HG03066 (cell line): ENCODE measurements at regions not wholly inside any gene's neighbourhood (a gene's known extent, or its start where the extent isn't known, plus 50 kb on each side); places are given as distances from the start of the nearest gene placed in this dataset.

ENCODE experiments used
- ATAC-seq: cut with Tn5 transposase; IDR thresholded peaks from one replicate; pipeline ENCODE4 v1.9.1; 2021; ENCODE audit warnings: low read depth; ENCODE audit not compliant: unreplicated experiment

DNA sequence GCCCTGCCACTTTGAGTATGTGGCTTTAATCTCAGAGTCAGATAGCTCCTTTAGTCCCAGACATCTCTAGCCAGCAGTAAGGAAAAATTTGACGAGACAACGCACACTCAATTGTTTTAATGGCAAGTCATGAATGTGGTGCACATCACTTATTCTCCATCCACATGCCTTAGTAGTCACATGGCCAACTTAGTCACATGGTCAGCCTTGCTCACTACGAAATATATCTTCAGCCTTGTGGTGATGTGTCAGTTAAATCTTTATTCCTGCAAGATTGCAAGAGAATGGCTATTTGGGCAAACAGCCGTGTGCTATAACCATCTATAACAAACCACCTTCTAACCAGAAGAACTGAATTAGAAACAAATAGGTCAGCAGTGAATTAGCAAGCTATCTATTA lies 871.1 kb upstream of the CELF2 start:
- no peak for ATAC-seq

DNA sequence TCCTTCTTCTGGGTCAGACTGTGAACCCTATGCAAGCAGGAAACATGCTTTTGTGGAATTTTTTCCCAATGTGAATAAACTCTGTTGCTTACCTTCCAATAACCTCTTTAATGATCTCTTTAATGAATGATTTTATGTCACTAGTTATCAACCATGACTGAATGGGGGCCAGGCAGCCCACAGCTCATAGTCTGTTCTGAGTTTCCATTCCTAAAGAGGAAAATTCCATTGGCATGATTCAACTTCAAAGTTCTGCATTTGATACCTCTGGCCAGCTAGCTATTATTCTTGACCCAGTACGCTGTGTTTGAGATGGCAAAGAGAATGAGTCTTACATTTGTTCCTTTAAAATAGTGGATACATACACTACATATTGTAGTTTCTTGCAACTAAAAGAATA lies 867.8 kb upstream of the CELF2 start:
- ATAC-seq = no peak

DNA sequence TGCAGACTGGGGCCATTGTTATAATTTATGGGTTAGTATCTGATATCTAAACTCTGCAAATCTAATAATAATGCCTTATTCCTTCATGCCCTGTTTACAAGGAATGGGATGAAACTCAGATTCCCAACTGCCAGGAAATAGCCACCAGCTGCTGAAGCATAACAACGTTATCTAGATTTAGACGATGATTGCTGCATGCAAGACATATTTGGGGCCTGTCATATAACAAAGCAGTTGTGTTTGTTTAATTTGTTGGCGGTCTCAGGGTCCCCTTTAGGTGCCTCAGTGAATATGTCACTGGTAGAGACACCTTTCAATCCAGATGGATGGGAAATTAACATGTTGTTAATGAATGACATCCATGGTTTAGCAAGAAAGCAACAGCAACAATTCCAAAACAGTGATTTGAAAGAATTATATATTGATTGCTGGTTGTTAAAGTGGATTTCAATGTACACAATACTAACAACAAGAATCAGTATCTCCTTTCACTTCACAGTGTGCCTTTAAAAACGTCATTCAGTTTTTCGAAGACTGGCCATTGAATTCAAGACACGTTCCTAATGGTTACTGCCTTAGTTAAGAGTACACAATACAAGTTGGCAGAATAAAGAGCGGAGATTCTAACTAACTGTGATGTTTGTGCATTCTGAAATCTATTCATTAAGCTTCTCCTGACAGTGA lies 860.6 kb upstream of the CELF2 start:
- no peak for ATAC-seq

DNA sequence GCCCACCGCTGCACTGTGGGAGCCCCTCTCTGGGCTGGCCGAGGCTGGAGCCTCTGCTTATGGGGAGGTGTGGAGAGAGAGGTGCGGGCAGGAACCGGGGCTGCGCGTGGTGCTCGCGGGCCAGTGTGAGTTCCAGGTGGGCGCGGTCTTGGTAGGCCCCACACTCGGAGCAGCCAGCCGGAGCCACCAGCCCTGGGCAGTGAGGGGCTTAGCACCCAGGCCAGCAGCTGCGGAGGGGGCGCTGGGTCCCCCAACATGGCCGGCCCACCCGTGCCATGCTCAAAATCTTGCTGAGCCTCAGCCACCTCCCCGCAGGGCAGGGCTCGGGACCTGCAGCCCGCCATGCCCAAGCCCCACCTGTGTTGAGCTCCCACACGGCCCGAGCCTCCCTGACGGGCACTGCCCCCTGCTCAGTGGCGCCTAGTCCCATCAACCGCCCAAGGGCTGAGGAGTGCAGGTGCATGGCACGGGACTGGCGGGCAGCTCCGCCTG lies 856.8 kb upstream of the CELF2 start:
- ATAC-seq = no peak

DNA sequence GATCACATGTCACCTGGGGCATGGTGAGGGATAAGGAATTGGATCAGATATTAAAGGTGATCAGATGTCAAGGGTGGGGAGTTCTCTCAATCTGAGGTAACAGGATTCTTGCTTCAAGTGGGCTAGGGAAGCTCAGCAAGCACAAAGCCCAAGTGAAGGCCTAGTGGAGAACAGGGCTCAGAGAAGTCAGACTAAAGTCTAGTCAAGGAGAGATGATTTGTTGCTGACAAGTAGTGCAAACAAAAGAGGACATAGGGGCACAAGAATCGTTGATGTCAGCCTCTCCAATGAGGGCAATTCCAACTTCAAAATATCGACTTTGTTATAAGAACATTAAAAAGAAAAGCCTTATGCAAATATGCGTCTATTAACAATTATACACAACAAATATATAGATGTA lies 852.8 kb upstream of the CELF2 start:
- no peak for ATAC-seq

DNA sequence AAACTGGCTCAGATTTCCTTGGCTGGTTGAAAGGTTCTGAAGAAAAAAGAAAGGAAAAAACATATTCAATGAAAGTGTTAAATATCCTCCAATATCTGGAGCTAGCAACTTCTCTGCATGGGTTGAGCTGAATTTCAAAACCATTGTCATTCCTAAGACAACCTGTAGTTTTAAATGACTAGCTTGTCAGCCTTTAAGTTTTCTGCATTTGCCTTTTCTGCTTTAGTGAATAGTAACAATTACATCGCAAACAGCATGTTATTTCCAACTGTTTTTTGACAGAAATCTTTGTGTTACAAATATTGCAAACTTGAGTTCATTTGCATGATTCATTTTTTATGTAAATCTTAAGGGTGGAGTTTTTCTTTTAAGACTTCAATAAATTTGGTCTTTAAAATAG lies 852.3 kb upstream of the CELF2 start:
- ATAC-seq = no peak

DNA sequence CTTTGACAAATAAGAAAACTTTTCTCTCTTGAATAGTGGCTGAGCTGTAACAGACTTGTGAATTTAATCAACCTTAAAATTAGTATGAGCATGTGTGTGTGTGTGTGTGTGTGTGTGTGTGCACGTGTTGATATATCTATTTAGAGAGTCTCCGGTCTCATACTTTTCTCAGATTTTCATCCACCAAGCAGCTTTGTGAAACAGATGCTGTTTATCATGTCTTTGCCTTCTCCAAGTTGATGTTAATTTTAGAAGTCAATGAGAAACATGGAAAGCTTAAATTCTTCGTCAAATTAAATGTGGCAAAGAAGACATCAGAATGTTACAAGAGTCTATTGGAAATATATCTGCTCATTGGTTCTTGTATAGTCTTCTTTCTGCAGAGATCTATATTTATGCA lies 839.2 kb upstream of the CELF2 start:
- no peak for ATAC-seq

DNA sequence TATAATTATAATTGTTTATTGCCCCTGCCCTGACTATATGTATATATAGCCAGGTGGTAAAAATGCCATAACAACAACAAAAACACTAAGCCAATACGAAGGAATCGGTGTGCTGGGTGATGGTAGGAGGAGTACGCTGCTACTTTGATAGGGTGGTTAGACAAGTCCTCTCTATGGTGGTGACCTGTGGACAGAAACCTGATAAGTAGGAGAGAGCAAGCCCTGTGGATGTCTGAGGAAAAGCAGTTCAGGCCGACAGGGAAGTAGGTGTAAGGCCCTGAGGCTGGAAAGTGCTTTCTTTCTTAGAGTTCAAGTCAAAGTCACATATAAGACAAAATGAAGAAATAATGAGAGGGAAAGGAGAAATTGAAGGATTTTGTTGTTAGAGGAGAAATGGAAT lies 823.8 kb upstream of the CELF2 start:
- no peak for ATAC-seq

DNA sequence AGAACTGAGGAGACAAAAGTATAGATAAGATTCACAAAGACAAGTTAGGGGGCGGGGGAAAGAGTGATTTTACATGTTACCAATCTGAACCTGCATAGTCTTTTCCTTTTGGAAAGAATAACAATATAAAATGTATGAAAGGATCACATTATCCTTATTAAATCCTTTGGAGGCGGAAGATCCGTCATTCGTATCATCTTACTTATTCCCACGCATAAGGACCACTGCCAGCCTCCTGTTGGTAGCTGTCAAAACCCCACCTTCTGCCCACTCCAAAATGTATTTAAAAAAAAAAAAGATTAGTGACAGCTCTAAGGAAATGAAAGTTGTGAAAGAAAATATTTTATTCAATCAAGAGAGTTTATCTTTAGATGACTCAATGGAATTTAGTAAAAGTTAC lies 821.0 kb upstream of the CELF2 start:
- no peak for ATAC-seq

DNA sequence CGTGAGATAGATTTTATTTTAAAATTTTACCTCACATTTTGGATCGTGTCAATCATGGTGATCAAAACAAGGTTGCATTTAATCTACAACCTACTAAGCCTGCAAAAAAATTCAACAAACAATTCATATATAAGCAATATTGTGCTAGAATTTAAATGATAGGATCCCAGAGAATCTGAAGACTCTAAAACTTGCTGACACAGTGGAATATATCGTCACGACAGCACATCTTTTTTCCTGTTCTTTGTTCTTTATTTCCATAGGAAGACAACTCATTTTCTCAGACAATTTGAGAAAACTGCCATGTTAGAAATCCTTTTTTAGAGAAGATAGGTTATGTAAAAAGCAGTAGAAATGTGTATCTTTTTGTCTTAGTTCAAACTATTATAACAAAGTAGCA lies 820.2 kb upstream of the CELF2 start:
- ATAC-seq = no peak

DNA sequence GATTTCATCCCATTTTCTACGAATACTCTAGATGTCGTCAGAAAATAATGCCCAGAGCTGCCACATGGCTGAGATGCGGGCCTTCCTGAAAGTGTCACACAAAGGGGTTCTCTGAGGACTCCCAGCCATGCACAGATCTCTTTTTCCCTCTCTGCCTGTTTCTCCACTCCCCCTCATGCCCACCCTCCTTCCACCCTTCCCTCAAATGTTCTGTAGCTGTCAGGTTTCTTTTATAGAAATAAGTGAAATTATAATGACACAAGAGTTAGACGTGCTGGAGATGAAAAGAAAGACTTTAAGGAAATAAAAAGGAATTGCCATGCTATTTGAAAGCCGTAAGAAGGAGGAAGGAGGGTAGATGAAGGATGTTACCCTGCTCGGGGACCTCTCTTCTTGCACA lies 819.3 kb upstream of the CELF2 start:
- no peak for ATAC-seq

DNA sequence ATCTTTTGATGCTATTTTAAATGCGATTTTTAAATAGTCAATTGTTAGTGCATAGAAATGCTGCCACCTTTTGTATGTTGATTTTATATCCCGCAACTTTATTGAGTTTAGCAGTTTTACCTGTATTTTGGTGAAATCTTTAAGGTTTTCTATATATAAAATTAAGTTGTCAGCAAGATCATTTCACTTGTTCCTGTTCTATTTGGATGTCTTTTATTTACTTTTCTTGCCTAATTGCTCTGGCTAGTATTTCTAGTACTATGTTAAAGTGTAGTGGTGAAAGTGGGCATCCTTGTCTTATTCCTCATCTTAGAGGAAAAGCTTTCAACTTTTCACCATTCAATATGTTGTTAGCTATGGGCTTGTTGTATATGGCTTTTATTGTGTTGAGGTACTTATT lies 813.3 kb upstream of the CELF2 start:
- ATAC-seq = no peak

DNA sequence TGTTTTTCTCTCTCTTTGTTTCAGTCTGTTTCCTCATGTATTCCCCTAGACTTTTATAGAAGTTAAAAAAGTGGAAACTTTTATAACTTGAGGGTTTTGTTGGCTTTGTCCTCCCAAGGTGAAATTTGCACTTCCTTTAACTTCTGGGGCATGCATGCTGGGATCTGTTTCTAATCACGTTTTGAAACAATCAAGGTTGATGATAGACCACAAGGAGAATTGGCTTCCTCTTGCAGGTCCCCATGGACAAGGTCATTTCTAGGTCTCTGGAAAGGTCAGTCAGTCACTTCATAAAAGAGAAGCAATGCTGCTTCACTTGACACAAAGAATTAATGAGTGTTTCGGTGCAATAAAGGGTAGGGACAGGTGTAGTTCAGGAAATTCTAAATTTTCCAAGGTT lies 811.8 kb upstream of the CELF2 start:
- no peak for ATAC-seq

DNA sequence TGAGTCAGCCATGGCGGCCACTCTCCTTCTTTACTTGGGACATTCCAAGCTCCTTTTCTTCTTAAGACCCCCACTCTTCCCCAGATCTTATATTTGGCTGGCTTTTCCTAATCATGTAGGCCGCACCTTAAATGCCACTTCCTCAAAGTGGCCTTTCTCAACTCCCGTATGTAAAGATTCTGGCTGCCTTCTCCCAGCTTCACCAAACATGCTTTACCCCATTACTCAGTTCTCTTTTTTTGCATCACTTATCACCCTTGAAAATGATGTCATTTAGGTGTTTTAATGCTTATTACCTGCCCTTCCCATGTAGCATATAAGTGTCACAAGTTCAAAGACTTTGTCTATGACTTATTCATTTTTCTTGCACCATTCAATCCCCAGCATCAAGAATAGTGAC lies 810.1 kb upstream of the CELF2 start:
- no peak for ATAC-seq

DNA sequence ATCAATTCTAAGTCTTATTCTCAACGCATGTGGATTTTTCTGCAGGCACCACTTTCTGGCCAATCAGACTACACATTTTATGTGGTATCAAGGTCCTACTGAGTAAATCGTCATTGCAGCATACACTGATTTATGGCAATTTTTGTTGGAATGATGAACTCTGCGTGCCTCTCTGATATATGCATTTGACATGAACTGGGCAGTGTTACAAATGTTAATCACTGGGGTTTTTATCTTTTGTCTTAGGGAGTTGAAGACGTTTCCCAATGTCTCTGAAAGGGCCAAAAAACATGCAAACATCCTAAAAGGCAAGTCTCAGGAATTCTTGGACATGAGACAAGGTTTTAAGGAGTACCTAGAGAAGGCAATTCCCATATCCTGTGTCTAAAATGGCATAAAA lies 809.5 kb upstream of the CELF2 start:
- ATAC-seq = no peak

DNA sequence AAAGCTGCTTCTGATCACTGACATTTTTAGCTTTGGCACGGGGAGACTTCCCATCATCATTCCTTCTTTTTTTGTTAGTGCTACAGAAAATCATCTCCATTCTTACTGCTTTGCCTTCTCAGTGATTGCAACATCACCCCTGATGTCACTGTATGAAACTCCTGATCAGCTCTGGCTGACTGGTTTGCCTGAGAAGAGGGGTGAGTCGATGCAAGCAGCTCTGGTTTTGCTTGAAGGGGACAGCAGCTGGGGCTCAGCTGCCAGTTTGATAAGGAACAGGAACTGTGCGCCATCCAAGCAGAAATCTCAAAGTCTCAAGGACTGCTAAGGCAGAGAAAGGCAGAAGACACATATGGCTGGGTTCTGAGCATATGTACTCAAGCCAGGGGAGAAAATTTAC lies 808.5 kb upstream of the CELF2 start:
- ATAC-seq = no peak

DNA sequence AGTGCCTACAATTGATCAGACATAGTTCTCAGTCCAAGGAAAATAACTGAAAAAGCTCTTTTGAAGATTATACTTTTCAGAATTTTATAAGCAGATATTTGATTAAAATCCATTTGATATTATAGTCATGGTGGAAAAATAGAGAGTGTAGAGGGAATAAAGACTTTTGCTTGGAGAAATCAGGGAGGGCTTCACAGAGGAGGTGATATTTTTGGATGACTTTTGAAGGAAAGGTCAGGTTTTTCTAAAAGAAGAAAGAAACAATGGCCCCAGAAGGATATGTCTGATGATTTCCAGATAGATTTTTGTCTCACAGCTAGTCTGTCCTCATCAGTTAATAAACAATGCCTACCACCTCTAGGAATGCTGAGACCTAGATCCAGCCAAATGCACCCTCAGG lies 806.3 kb upstream of the CELF2 start:
- ATAC-seq = no peak

DNA sequence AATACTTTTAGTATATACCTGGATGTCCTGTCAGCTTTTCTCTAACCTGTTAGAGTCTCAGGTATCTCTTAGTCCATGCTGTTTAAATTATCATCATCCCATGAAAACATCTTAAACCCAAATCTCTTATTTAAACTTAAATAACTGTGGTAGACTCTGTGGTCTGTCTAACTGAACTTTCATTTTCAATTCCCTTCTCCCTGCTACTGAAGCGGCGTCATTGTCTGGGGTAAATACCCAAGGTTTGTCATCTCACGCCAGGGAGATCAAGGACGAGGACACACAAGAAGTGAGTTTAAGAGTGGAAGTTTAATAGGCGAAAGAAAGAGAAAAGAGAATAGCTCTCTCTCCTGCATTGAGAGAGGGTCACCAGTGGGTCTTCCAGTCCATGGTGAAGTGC lies 804.4 kb upstream of the CELF2 start:
- no peak for ATAC-seq

DNA sequence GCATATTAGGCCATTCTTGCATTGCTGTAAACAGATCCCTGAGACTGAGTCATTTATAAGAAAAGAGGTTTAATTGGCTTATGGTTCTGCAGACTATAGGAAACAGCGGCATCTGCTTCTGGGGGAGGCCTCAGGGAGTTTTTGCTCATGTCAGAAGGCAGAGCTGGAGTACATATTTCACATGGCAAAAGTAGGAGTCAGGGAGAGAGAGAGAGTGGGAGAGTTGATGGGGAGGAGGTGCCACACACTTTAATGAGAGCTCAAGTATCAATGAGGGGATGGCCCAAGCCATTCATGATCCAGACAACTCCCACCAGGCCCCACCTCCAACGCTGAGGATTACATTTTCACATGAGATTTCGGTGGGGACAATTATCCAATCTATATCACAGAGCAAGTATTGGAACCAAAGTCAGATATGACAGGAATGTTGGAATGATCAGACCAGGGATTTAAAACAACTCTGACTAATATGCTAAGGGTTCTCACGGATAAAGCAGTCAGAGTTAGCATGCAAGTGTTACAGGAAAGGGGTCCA lies 795.3 kb upstream of the CELF2 start:
- ATAC-seq = no peak

DNA sequence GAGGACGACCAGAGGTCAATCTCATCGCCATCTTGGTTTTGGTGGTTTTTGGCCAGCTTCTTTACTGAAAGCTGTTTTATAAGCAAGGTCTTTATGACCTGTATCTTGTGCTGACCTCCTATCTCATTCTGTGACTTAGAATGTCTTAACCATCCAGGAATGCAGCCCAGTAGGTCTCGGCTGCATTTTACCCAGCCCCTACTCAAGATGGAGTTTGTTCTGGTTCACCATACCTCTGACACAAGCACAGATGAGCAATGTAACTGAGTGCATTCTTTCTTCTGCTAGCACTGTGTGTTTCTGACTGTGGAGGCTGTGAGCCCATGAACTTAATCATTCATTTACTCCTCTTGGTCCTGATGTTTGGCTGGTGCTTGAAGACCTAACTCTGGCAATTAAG lies 794.5 kb upstream of the CELF2 start:
- no peak for ATAC-seq

DNA sequence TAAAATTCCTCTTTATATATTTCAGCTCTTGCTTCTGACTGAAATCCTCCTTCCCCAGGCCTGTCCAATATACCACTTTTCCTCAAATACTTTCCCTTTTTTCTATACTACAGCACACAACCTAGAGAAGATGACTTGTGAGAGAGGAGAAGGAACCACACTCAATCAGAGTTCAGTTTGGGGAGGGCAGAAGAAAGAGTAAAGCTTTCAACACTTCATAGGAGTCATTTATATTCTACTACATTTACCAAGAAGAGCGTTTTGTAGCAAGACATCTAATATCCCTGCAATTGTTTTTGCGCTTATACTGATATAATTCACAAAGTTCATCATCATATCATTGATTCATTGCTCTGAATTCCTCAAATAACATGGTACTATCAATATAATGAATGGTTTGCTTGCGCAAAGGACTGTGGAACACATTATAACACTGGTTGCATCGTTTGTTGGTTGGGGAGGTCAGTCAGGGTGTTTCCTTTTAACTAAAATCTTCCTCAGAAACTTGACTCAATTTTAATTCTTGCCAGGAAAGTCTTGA lies 792.5 kb upstream of the CELF2 start:
- ATAC-seq = no peak

DNA sequence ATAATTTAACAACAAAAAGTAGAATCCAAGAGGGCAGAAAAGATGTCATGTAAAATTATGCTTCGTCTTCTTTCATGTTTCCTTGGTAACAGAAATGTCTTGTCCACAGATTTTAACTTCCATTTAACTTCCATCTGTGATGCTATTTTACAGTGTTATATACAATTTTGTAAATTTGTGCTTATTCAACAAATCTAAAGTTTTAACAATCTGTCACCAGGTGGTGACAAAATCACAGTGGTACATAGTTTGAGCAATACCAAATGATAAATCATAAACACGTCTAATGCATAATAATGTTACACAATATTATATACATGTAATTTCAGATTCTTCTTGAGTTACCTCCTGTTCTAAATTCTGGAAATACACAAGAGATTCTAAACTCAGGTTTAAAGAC lies 784.4 kb upstream of the CELF2 start:
- ATAC-seq = no peak

DNA sequence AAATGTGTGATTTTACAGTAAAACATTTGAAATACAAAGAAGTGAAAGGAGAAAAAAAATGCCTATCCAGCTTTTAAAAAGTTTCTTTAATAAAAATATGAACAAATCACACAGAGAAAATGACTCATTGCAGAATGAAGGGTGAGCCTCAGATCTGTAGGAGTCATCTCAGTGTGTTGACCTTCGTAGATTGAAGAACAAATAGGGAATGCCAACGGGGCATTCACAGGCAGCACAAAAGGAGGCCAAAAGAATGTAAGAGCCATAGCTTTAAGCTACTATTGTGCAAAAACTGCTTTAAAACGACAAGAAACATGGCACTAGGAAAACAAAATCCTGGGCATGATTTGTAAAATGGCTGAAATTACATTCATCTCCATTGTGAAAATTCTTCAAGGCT lies 782.7 kb upstream of the CELF2 start:
- no peak for ATAC-seq
